Stimulated activated effector memory CD8-positive, alpha-beta T cell treated with anti-CD3 and anti-CD28 coated beads, Interleukin-12 subunit alpha, Interleukin-12 subunit beta, amount 100 ng/mL, for 72 hours (primary cell): ENCODE measurements at regions not wholly inside any gene's neighbourhood (a gene's known extent, or its start where the extent isn't known, plus 50 kb on each side); places are given as distances from the start of the nearest gene placed in this dataset.

ENCODE experiments used
- ATAC-seq: fragments of 150-1000 bp; cut with Tn5 transposase; 2 replicates; pipeline ENCODE4 v1.10.0; 2021
- DNase-seq, 2 donors: peaks; one replicate each; pipeline ENCODE4 v3.0.0; 2021 to 2022; ENCODE audit warnings: low spot score in 2 of 2
- H3K27ac Mint-ChIP-seq: one replicate; pipeline ENCODE4 v1.8.0; 2022; ENCODE audit warnings: mild to moderate bottlenecking, mixed read lengths
- H3K36me3 Mint-ChIP-seq: one replicate; pipeline ENCODE4 v1.8.0; 2022; ENCODE audit warnings: mild to moderate bottlenecking, mixed read lengths
- H3K4me1 Mint-ChIP-seq: one replicate; pipeline ENCODE4 v1.8.0; 2022; ENCODE audit warnings: mixed read lengths
- H3K4me3 Mint-ChIP-seq: one replicate; pipeline ENCODE4 v1.8.0; 2022; ENCODE audit warnings: mild to moderate bottlenecking, mixed read lengths
- H3K9me3 Mint-ChIP-seq: one replicate; pipeline ENCODE4 v1.8.0; 2022; ENCODE audit warnings: mixed read lengths

- Mint-ChIP-seq H3K36me3 (no peaks in the 10 kb centered on the region), H3K9me3 (no peaks in the 10 kb centered on the region), H3K4me1 (no peaks in the 10 kb centered on the region), H3K27ac (no peak overlapping the region), H3K4me3 (no peak overlapping the region)
- DNase-seq (no peak), ATAC-seq (peak; percentile 51)
Measured at GRCh38 chr1:221182791-221183533, 303.7 kb downstream of the HLX start.

- Mint-ChIP-seq H3K36me3 (no peaks in the 10 kb centered on the region), H3K9me3 (no peaks in the 10 kb centered on the region), H3K4me1 (no peaks in the 10 kb centered on the region), H3K27ac (no peak overlapping the region), H3K4me3 (no peak overlapping the region)
- ATAC-seq: no peak
- no peak for DNase-seq
Measured at GRCh38 chr1:221184131-221184794, 305.0 kb downstream of the HLX start.

- Mint-ChIP-seq H3K9me3 (no peaks in the 10 kb centered on the region), H3K4me3 (no peak overlapping the region)
- ATAC-seq: no peak
Measured at GRCh38 chr1:221187174-221187573, 307.9 kb downstream of the HLX start.

DNA sequence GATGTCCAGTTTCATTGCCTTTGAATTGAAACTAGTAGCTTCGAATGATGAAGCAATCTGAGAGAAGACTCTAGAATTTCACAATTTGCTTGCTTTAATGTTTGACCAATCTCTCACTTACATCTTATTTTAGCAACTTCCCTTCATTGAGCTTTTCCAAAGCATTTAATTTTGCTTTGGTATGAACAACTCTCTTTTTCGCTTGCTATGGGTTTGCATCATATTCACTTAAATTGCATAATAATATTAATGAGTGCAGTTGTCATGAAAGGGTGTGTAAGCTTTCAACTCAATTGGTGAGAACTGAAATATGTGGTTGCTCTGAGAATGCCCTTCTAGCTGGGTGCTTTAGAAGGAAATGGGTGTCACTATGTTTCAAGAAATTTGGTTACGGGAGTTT lies 309.2 kb downstream of the HLX start:
- no peak for ATAC-seq
- Mint-ChIP-seq H3K4me1 (no peaks in the 10 kb centered on the region), H3K4me3 (no peak overlapping the region), H3K9me3 (no peaks in the 10 kb centered on the region), H3K27ac (no peak overlapping the region), H3K36me3 (no peaks in the 10 kb centered on the region)
- no peak for DNase-seq

More at GRCh38 chr1:221187174-221187573, 307.9 kb downstream of the HLX start:
- no peaks in the 10 kb centered on the region for H3K36me3 Mint-ChIP-seq
- no peaks in the 10 kb centered on the region for H3K4me1 Mint-ChIP-seq
- no peak for DNase-seq
- H3K27ac Mint-ChIP-seq: no peak overlapping the region

- ATAC-seq (no peak), DNase-seq (no peak)
- Mint-ChIP-seq H3K4me1 (no peaks in the 10 kb centered on the region), H3K9me3 (no peaks in the 10 kb centered on the region), H3K27ac (no peak overlapping the region), H3K36me3 (no peaks in the 10 kb centered on the region), H3K4me3 (no peak overlapping the region)
Measured at GRCh38 chr1:221190249-221190648, 311.0 kb downstream of the HLX start.

DNA sequence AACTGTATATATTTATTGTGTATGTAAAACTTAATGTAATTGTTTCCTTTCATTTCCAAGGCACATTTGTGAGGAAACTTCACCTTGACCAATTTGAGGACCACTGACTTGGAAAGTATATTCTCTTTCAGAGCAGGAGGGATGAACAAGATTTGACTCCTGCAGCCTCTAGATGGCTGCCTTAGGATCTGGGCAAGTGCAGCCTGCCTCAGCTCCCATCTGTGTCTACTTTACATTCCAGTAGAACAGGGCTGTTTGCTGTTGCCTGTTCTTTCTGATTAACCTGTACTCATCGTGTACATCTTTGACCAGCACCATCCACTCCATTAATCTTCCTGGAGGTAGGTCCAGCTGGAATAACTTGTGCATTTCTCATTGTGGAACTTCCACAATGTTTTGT lies 312.8 kb downstream of the HLX start:
- DNase-seq (no peak), ATAC-seq (no peak)
- H3K9me3 Mint-ChIP-seq: peaks cover 2% of the 10 kb centered on the region
- H3K27ac Mint-ChIP-seq: no peak overlapping the region
- H3K4me3 Mint-ChIP-seq: no peak overlapping the region
- no peaks in the 10 kb centered on the region for H3K4me1 Mint-ChIP-seq
- H3K36me3 Mint-ChIP-seq: no peaks in the 10 kb centered on the region

DNA sequence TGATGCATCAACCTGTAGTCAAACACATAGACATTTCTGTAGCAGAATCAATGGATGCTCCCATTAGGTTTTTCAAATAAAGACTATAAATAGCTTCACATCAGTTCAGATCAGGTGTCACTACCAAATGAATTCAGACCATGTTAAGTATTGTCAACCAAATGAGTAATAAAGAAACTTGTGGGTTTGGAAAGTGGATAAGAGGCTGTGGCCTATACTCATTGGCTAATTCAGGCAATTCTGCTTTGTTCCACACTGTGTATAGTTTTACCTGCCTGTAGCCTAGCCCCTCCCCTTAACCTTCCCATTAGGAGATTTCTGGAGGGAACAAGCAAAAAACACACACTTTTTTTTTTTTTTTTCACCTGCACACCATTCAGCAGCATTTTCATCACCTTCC lies 321.2 kb downstream of the HLX start:
- no peak overlapping the region for H3K4me3 Mint-ChIP-seq
- no peaks in the 10 kb centered on the region for H3K4me1 Mint-ChIP-seq
- H3K9me3 Mint-ChIP-seq: peaks cover 2% of the 10 kb centered on the region
- DNase-seq (no peak), ATAC-seq (peak; percentile 42)
- H3K36me3 Mint-ChIP-seq: no peaks in the 10 kb centered on the region
- no peak overlapping the region for H3K27ac Mint-ChIP-seq

DNA sequence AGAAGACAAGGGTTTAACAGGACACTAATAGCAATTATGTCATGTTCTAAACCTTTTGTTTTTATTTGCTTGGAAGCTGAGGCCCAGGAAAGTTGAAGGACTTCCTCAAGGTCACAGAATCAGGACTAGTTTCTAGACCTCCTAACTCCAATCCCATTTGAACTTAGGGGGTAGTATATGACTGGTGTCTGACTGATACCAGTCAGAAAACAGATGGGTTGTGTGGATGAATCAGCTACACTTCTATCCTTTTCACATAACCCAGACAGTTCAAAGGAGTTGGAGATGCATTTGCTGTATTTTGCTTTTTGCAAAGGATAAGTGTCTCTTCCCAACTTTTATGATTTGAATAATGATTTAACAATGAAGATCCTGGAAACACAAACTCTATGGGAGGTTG lies 322.5 kb downstream of the HLX start:
- no peak overlapping the region for H3K27ac Mint-ChIP-seq
- ATAC-seq (no peak), DNase-seq (no peak)
- H3K36me3 Mint-ChIP-seq: no peaks in the 10 kb centered on the region
- no peaks in the 10 kb centered on the region for H3K9me3 Mint-ChIP-seq
- no peaks in the 10 kb centered on the region for H3K4me1 Mint-ChIP-seq
- no peak overlapping the region for H3K4me3 Mint-ChIP-seq

GRCh38 chr1:221203224-221204054 lies 324.2 kb downstream of the HLX start:
- H3K27ac Mint-ChIP-seq: no peak overlapping the region

GRCh38 chr1:221204055-221204833 lies 325.0 kb downstream of the HLX start:
- ATAC-seq (no peak), DNase-seq (no peak)
- Mint-ChIP-seq H3K36me3 (no peaks in the 10 kb centered on the region), H3K9me3 (no peaks in the 10 kb centered on the region), H3K4me3 (no peak overlapping the region), H3K27ac (no peak overlapping the region), H3K4me1 (no peaks in the 10 kb centered on the region)

More at GRCh38 chr1:221203224-221204054, 324.2 kb downstream of the HLX start:
- Mint-ChIP-seq H3K9me3 (no peaks in the 10 kb centered on the region), H3K4me1 (no peaks in the 10 kb centered on the region), H3K4me3 (no peak overlapping the region), H3K36me3 (no peaks in the 10 kb centered on the region)
- peak; percentile 52 to 78 for DNase-seq
- no peak for ATAC-seq

GRCh38 chr1:221206076-221206475 lies 326.8 kb downstream of the HLX start:
- DNase-seq: no peak
- Mint-ChIP-seq H3K36me3 (no peaks in the 10 kb centered on the region), H3K4me1 (no peaks in the 10 kb centered on the region), H3K4me3 (no peak overlapping the region), H3K9me3 (no peaks in the 10 kb centered on the region), H3K27ac (no peak overlapping the region)
- ATAC-seq: no peak

DNA sequence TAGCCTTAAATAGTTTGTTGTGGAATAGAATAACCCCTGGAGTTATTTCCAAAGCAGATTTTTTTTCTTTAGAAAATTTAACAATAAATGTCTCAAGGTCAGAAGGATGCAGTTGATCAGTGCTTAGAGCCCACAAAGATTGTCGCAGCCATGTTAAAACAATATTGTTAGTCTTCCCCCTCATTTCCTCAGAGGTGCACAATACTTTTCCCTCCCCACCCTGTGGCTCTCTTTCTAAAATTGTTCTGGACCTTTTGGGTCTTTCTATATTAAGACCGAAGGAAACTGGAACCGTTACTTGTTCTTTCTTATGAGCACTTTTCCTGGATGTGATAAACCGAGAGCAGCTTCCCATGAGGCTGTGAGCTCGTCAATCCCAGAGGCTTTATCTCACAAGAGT lies 333.7 kb downstream of the HLX start:
- no peak for DNase-seq
- H3K4me3 Mint-ChIP-seq: no peak overlapping the region
- no peaks in the 10 kb centered on the region for H3K36me3 Mint-ChIP-seq
- ATAC-seq: no peak
- no peaks in the 10 kb centered on the region for H3K4me1 Mint-ChIP-seq
- no peak overlapping the region for H3K27ac Mint-ChIP-seq
- H3K9me3 Mint-ChIP-seq: no peaks in the 10 kb centered on the region

DNA sequence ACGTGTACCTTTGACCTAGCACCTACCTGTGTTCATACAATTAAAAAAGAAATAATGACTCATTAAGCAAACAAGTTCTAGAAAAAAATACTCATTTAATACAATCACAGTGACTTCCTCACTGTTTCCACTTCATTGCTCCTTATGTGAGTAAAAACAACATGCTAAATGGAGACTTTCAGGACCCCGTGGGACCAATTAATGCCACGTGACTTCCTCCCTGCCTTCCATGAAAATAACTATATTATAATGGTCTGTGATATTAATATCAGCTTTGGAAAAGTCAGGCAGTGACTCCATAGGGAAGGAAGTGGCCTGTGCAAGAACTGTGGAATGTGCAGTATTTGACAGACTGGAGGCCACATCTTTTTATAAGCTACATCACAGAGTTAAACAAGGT lies 337.8 kb downstream of the HLX start:
- no peaks in the 10 kb centered on the region for H3K9me3 Mint-ChIP-seq
- H3K4me1 Mint-ChIP-seq: no peaks in the 10 kb centered on the region
- H3K36me3 Mint-ChIP-seq: no peaks in the 10 kb centered on the region
- no peak overlapping the region for H3K27ac Mint-ChIP-seq
- no peak for DNase-seq
- no peak for ATAC-seq
- no peak overlapping the region for H3K4me3 Mint-ChIP-seq

- Mint-ChIP-seq H3K36me3 (no peaks in the 10 kb centered on the region), H3K9me3 (peaks cover 15% of the 10 kb centered on the region), H3K27ac (no peak overlapping the region), H3K4me1 (no peaks in the 10 kb centered on the region), H3K4me3 (no peak overlapping the region)
- ATAC-seq: no peak
- no peak for DNase-seq
Measured at GRCh38 chr1:221223281-221223680, 344.0 kb downstream of the HLX start.

GRCh38 chr1:221227460-221227859 lies 348.2 kb downstream of the HLX start:
- H3K4me3 Mint-ChIP-seq: no peak overlapping the region
- DNase-seq (no peak), ATAC-seq (no peak)
- no peaks in the 10 kb centered on the region for H3K36me3 Mint-ChIP-seq
- no peak overlapping the region for H3K27ac Mint-ChIP-seq
- peaks cover 15% of the 10 kb centered on the region for H3K9me3 Mint-ChIP-seq
- H3K4me1 Mint-ChIP-seq: no peaks in the 10 kb centered on the region
